GM12865 (cell line): ENCODE measurements at regions not wholly inside any gene's neighbourhood (a gene's known extent, or its start where the extent isn't known, plus 50 kb on each side); places are given as distances from the start of the nearest gene placed in this dataset.

Source experiments
- DNase-seq: peaks from one replicate; pipeline ENCODE4 v3.0.0; 2010; ENCODE audit warnings: low read depth
- H3K4me3 ChIP-seq: 2 replicates; pipeline ENCODE4 v1.5.1; 2011; ENCODE audit warnings: mild to moderate bottlenecking, low read depth, low read length, control low read depth
- CTCF ChIP-seq: IDR thresholded peaks from 2 replicates; pipeline ENCODE4 v1.5.1; 2011; ENCODE audit warnings: low read length, control low read depth, low read depth, inconsistent platforms; ENCODE audit not compliant: insufficient read depth; ENCODE audit errors: missing control alignments

- TF ChIP-seq CTCF: no peak
These were observed 87.1 kb upstream of the SLC66A3 start for GRCh38 chr2:11068079-11068741.

GRCh38 chr2:11068856-11069526 is 86.3 kb upstream of the SLC66A3 start:
- TF ChIP-seq CTCF: no peak

More at GRCh38 chr2:11068079-11068741, 87.1 kb upstream of the SLC66A3 start:
- DNase-seq: no peak
- H3K4me3 ChIP-seq: no peak overlapping the region

GRCh38 chr2:11069566-11070185 is 85.6 kb upstream of the SLC66A3 start:
- no peak for TF ChIP-seq CTCF
- H3K4me3 ChIP-seq: no peak overlapping the region
- no peak for DNase-seq

More at GRCh38 chr2:11068856-11069526, 86.3 kb upstream of the SLC66A3 start:
- DNase-seq: no peak
- H3K4me3 ChIP-seq: no peak overlapping the region

GRCh38 chr2:11071211-11071610 is 84.1 kb upstream of the SLC66A3 start:
- DNase-seq: peak; percentile 28
- no peak overlapping the region for H3K4me3 ChIP-seq
- TF ChIP-seq CTCF: no peak

GRCh38 chr2:11071939-11072338 is 83.3 kb upstream of the SLC66A3 start:
- TF ChIP-seq CTCF: no peak
- H3K4me3 ChIP-seq: no peak overlapping the region

GRCh38 chr2:11072550-11072949 is 82.7 kb upstream of the SLC66A3 start:
- DNase-seq: no peak
- no peak overlapping the region for H3K4me3 ChIP-seq
- no peak for TF ChIP-seq CTCF

More at GRCh38 chr2:11071939-11072338, 83.3 kb upstream of the SLC66A3 start:
- DNase-seq: no peak

GRCh38 chr2:11073251-11073650 is 82.0 kb upstream of the SLC66A3 start:
- H3K4me3 ChIP-seq: no peak overlapping the region
- peak; percentile 47 for TF ChIP-seq CTCF
- peak; percentile 30 for DNase-seq
